ENCODE measurements at regions not wholly inside any gene's neighbourhood (a gene's known extent, or its start where the extent isn't known, plus 50 kb on each side); places are given as distances from the start of the nearest gene placed in this dataset.

DNA sequence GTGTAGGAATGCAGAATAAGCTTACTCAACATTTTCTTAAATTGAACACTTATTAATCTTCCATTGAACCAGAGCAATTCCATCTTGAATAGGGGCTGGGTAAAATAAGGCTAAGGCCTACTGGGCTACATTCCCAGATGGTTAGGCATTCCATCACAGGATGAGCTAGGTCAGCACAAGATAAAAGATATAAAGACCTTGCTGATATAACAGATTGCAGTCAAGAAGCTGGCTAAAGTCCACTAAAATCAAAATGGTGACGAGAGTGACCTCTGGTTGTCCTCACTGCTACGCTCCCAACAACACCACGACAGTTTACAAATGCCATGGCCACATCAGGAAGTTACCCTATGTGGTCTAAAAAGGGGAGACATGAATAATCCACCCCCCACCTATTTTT, 156.1 kb downstream of the NXNL2 start:
- no peak overlapping the region for H2AFZ ChIP-seq (replicated peaks; ENCODE audit: low read length, poor library complexity)
- H3K56ac ChIP-seq (ENCODE audit: extremely low read depth, insufficient read depth, low read length): no peak overlapping the region
- H3K27me3 ChIP-seq (ENCODE audit: control insufficient read depth, insufficient read depth, low read length): no peaks in the 10 kb centered on the region
- no peak overlapping the region for H4K5ac ChIP-seq (ENCODE audit: low read depth, low read length)
- no peak overlapping the region for H2BK5ac ChIP-seq (ENCODE audit: low read depth, low read length, poor library complexity, severe bottlenecking)
- no peak overlapping the region for H3K4me3 ChIP-seq (ENCODE audit: insufficient read depth, low read depth, low read length)
- peaks cover 8% of the 10 kb centered on the region for H3K4me1 ChIP-seq (ENCODE audit: control insufficient read depth, insufficient read depth, low read length)
- no peak overlapping the region for H3K4ac ChIP-seq (ENCODE audit: low read depth, low read length)
- no peak overlapping the region for H3K23ac ChIP-seq (ENCODE audit: low read depth, low read length)
- H4K20me1 ChIP-seq (ENCODE audit: insufficient read depth, low read length): no peaks in the 10 kb centered on the region
- H2AK9ac ChIP-seq (replicated peaks; ENCODE audit: low read depth, low read length, poor library complexity): no peak overlapping the region
- no TSS peak for BruUV-seq (replicated peaks)
- dilution Hi-C loops (cut with HindIII; ENCODE audit: low sequenced_read_pairs, unreplicated experiment) (no loop called here), in situ Hi-C loops (cut with MboI; ENCODE audit: low sequenced_read_pairs) (no loop called here), intact Hi-C loops (cut with micrococcal nuclease) (no loop called here)
- TF ChIP-seq, protein P1, sequence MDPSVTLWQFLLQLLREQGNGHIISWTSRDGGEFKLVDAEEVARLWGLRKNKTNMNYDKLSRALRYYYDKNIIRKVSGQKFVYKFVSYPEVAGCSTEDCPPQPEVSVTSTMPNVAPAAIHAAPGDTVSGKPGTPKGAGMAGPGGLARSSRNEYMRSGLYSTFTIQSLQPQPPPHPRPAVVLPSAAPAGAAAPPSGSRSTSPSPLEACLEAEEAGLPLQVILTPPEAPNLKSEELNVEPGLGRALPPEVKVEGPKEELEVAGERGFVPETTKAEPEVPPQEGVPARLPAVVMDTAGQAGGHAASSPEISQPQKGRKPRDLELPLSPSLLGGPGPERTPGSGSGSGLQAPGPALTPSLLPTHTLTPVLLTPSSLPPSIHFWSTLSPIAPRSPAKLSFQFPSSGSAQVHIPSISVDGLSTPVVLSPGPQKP (IDR thresholded peaks at IDR 0.05; ENCODE audit: borderline replicate concordance, low read depth, low read length): no peak
- 0 out of 2 replicates have a peak, but pooled peaks have one; percentile 15 for TF ChIP-seq MAFK (IDR thresholded peaks at IDR 0.05; ENCODE audit: low read depth, low read length)
- TF ChIP-seq, protein P2, sequence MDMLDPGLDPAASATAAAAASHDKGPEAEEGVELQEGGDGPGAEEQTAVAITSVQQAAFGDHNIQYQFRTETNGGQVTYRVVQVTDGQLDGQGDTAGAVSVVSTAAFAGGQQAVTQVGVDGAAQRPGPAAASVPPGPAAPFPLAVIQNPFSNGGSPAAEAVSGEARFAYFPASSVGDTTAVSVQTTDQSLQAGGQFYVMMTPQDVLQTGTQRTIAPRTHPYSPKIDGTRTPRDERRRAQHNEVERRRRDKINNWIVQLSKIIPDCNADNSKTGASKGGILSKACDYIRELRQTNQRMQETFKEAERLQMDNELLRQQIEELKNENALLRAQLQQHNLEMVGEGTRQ (IDR thresholded peaks at IDR 0.05; ENCODE audit: low read depth, low read length): no peak
- H2BK120ac ChIP-seq (ENCODE audit: low read depth, low read length): no peak overlapping the region
- no peak overlapping the region for H3K27ac ChIP-seq (ENCODE audit: insufficient read depth, low read length)
- no CpG with 5 or more reads among the region's 3 CpGs for WGBS, 2 experiments (ENCODE audit: extremely low coverage in 2 of 2, insufficient read length in 1 of 2)
- H3K4me2 ChIP-seq (ENCODE audit: low read depth, low read length): no peak overlapping the region
- ATAC-seq (ENCODE audit: low read depth) (no peak), DNase-seq (no peak)
- no peak overlapping the region; the same call in 2 of the 3 replicates for H2BK15ac ChIP-seq (ENCODE audit: low read depth, low read length)
- POLR2A ChIA-PET (ENCODE audit: unreplicated experiment): no interaction called here
- no peak overlapping the region for H3K18ac ChIP-seq (ENCODE audit: low read depth, low read length)
- no peak overlapping the region for H4K8ac ChIP-seq (ENCODE audit: low read depth in 2 of 2, low read length in 2 of 2)
- H2BK20ac ChIP-seq (ENCODE audit: low read depth, low read length): no peak overlapping the region
- no peak overlapping the region for H2AK5ac ChIP-seq (ENCODE audit: low read depth, low read length)
- peaks cover 3% of the 10 kb centered on the region; the same call in 1 of the 2 replicates for H3K9me1 ChIP-seq (ENCODE audit: insufficient read depth, low read length)
- H3K9me3 ChIP-seq (ENCODE audit: control insufficient read depth, insufficient read depth, low read length): no peaks in the 10 kb centered on the region
- H3K79me1 ChIP-seq (ENCODE audit: low read depth in 1 of 2, low read length in 2 of 2): no peaks in the 10 kb centered on the region
- no peaks in the 10 kb centered on the region for H3K36me3 ChIP-seq (ENCODE audit: control insufficient read depth, insufficient read depth, low read length)
- CTCF ChIA-PET: no interaction called here
- no peak overlapping the region for H3K14ac ChIP-seq (replicated peaks; ENCODE audit: low read depth, low read length)
- no peak overlapping the region for H3K9ac ChIP-seq (ENCODE audit: low read depth, low read length)
- H4K91ac ChIP-seq (ENCODE audit: insufficient read depth, low read depth, low read length): no peak overlapping the region

Measured in IMR-90 (cell line).